A673 (cell line): ENCODE measurements at regions not wholly inside any gene's neighbourhood (a gene's known extent, or its start where the extent isn't known, plus 50 kb on each side); places are given as distances from the start of the nearest gene placed in this dataset.

ENCODE experiments used
- EZH2 ChIP-seq: fragments of 200-600 bp; sonication (generic); IDR thresholded peaks from 2 replicates; pipeline ENCODE4 v1.6.1; 2017; ENCODE audit warnings: borderline replicate concordance, low read depth, mild to moderate bottlenecking, mixed read lengths, antibody characterized with exemption, low read length; ENCODE audit not compliant: poor library complexity, severe bottlenecking
- TF ChIP-seq, protein P1 (sequence below): fragments of 300-800, 200-600 bp; sonication (generic); conservative IDR thresholded peaks from 2 replicates; pipeline ENCODE4 v1.5.1; 2017; ENCODE audit warnings: low read depth, mild to moderate bottlenecking, antibody characterized with exemption, low read length, moderate library complexity, mixed read lengths

- TF ChIP-seq EZH2: no peak
- TF ChIP-seq, protein P1, sequence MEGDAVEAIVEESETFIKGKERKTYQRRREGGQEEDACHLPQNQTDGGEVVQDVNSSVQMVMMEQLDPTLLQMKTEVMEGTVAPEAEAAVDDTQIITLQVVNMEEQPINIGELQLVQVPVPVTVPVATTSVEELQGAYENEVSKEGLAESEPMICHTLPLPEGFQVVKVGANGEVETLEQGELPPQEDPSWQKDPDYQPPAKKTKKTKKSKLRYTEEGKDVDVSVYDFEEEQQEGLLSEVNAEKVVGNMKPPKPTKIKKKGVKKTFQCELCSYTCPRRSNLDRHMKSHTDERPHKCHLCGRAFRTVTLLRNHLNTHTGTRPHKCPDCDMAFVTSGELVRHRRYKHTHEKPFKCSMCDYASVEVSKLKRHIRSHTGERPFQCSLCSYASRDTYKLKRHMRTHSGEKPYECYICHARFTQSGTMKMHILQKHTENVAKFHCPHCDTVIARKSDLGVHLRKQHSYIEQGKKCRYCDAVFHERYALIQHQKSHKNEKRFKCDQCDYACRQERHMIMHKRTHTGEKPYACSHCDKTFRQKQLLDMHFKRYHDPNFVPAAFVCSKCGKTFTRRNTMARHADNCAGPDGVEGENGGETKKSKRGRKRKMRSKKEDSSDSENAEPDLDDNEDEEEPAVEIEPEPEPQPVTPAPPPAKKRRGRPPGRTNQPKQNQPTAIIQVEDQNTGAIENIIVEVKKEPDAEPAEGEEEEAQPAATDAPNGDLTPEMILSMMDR: no peak
Measured at GRCh38 chr1:183716286-183716685, 63.2 kb upstream of the APOBEC4 start.
